GM12892 (cell line): ENCODE measurements at regions not wholly inside any gene's neighbourhood (a gene's known extent, or its start where the extent isn't known, plus 50 kb on each side); places are given as distances from the start of the nearest gene placed in this dataset.

Experiments used
- POLR2A ChIP-seq: IDR thresholded peaks from 2 replicates; pipeline ENCODE4 v1.6.1; 2011; ENCODE audit warnings: low read depth, low read length, control low read depth
- POLR2AphosphoS5 ChIP-seq: IDR thresholded peaks from 2 replicates; pipeline ENCODE4 v1.6.1; 2011; ENCODE audit warnings: low read depth, low read length, control low read depth
- TAF1 ChIP-seq: IDR thresholded peaks from 2 replicates; pipeline ENCODE4 v1.6.1; 2011; ENCODE audit warnings: low read depth, mild to moderate bottlenecking, control low read depth, low read length, borderline replicate concordance

DNA sequence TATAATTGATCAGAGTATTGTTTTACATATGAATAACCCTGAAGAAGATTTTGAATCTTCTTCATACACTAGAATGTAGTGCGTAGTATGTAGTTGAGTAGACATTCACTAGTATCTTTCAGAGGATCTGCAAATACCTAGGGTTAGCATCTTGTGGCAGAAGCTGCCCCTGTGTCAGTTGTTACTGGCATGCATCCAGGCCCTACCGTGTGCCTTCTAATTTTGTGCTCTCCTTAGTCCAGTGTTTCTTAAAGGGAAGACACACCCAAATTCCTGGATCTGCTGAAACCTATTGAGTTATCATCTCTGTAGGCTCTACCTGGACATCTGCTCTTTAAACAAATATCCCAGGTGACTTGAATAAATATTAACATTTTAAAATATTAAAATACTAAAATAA, 99.7 kb upstream of the SERTAD2 start:
- TF ChIP-seq POLR2AphosphoS5 = no peak
- no peak for TF ChIP-seq POLR2A
- TF ChIP-seq TAF1 = no peak
